ENCODE measurements at regions not wholly inside any gene's neighbourhood (a gene's known extent, or its start where the extent isn't known, plus 50 kb on each side); places are given as distances from the start of the nearest gene placed in this dataset.

GRCh38 chr2:19669126-19669525 lies 232.7 kb downstream of the TTC32 start:
- TF ChIP-seq POLR2AphosphoS5 (IDR thresholded peaks at IDR 0.05; ENCODE audit: insufficient read depth in 1 of 2, low read depth in 1 of 2) (no peak), CTCF (IDR thresholded peaks at IDR 0.05) (no peak), POLR2A (IDR thresholded peaks at IDR 0.05) (no peak)

Data from vagina (tissue), 2 donors.